PC-3 (cell line): ENCODE measurements at regions not wholly inside any gene's neighbourhood (a gene's known extent, or its start where the extent isn't known, plus 50 kb on each side); places are given as distances from the start of the nearest gene placed in this dataset.

Source experiments
- ATAC-seq: fragments of 200-7000 bp; cut with Tn5 transposase; 2 replicates; pipeline ENCODE4 v1.9.1; 2020; ENCODE audit warnings: mild to moderate bottlenecking, moderate library complexity
- BruUV-seq: library from RNA; stranded (reverse); fragments of 400-500 nt; replicated peaks from 2 replicates; lab custom pipeline; 2021; lab: Mats Ljungman, UMichigan
- CTCF ChIA-PET: fragments of 300-600 bp; sonication (Branson Sonifier 250); formaldehyde crosslinking; loops from one replicate; lab custom pipeline; 2022; ENCODE audit warnings: antibody characterized with exemption; lab: Charles Lee
- POLR2A ChIA-PET: fragments of 300-600 bp; sonication (Branson Sonifier 250); formaldehyde crosslinking; loops from one replicate; lab custom pipeline; 2022; ENCODE audit warnings: antibody characterized with exemption; ENCODE audit not compliant: unreplicated experiment; lab: Charles Lee
- DNase-seq: peaks from one replicate; pipeline ENCODE4 v3.0.0-alpha.2; 2015
- H2AFZ ChIP-seq: fragments of 300-600 bp; sonication (generic); 2 replicates; pipeline ENCODE4 v1.6.0; 2016; ENCODE audit warnings: antibody characterized with exemption, low read length
- H3F3A ChIP-seq: fragments of 300-600 bp; sonication (generic); one replicate; pipeline ENCODE4 v1.6.0; 2017; ENCODE audit warnings: antibody characterized with exemption, low read length, control low read depth, mild to moderate bottlenecking; ENCODE audit not compliant: unreplicated experiment
- H3K27ac ChIP-seq: fragments of 300-600 bp; sonication (generic); 2 replicates; pipeline ENCODE4 v1.5.1; 2016; ENCODE audit warnings: mild to moderate bottlenecking, low read length
- H3K27me3 ChIP-seq: fragments of 300-600 bp; sonication (generic); 2 replicates; pipeline ENCODE4 v1.6.1; 2016; ENCODE audit warnings: low read length, mixed read lengths
- H3K36me3 ChIP-seq: fragments of 300-600 bp; sonication (generic); 2 replicates; pipeline ENCODE4 v1.6.1; 2016; ENCODE audit warnings: low read depth, mixed run types, low read length, mixed read lengths
- H3K4me1 ChIP-seq: fragments of 300-600 bp; sonication (generic); 2 replicates; pipeline ENCODE4 v1.5.1; 2016; ENCODE audit warnings: low read length; ENCODE audit not compliant: insufficient read depth
- H3K4me2 ChIP-seq: fragments of 300-600 bp; sonication (generic); 2 replicates; pipeline ENCODE4 v1.6.0; 2016; ENCODE audit warnings: low read length
- H3K4me3 ChIP-seq: fragments of 300-600 bp; sonication (generic); 2 replicates; pipeline ENCODE4 v1.5.1; 2016; ENCODE audit warnings: mild to moderate bottlenecking, low read length, mixed read lengths
- H3K79me2 ChIP-seq: fragments of 300-600 bp; sonication (generic); 2 replicates; pipeline ENCODE4 v1.6.1; 2017; ENCODE audit warnings: low read length, mixed read lengths
- H3K9ac ChIP-seq: fragments of 300-600 bp; sonication (generic); 2 replicates; pipeline ENCODE4 v1.6.0; 2016; ENCODE audit warnings: mild to moderate bottlenecking, low read length
- H3K9me2 ChIP-seq: fragments of 300-600 bp; sonication (generic); replicated peaks from 2 replicates; pipeline ENCODE4 v1.6.1; 2016; ENCODE audit warnings: mixed run types, low read length, mixed read lengths
- H3K9me3 ChIP-seq: fragments of 300-600 bp; sonication (generic); 2 replicates; pipeline ENCODE4 v1.6.1; 2016; ENCODE audit warnings: low read length, mixed read lengths
- H4K20me1 ChIP-seq: fragments of 300-600 bp; sonication (generic); 2 replicates; pipeline ENCODE4 v1.6.1; 2016; ENCODE audit warnings: low read length, mixed read lengths
- EZH2 ChIP-seq: fragments of 300-600 bp; sonication (generic); IDR thresholded peaks from one replicate; pipeline ENCODE4 v1.6.1; 2017; ENCODE audit warnings: antibody characterized with exemption, mild to moderate bottlenecking, low read length; ENCODE audit not compliant: unreplicated experiment
- EZH2phosphoT487 ChIP-seq: fragments of 300-600 bp; sonication (generic); IDR thresholded peaks from 2 replicates; pipeline ENCODE4 v1.6.1; 2018; ENCODE audit warnings: mild to moderate bottlenecking, antibody characterized with exemption, low read length, borderline replicate concordance
- intact Hi-C: fragments of 100-400 bp; cut with micrococcal nuclease; formaldehyde crosslinking; loops from 2 replicates; pipeline ENCODE4 v1.9.0; 2023
- TF ChIP-seq, protein P1 (sequence below): fragments of 300-600 bp; sonication (generic); conservative IDR thresholded peaks from 2 replicates; pipeline ENCODE4 v1.5.1; 2017; ENCODE audit warnings: antibody characterized with exemption, low read depth, mild to moderate bottlenecking, low read length

DNA sequence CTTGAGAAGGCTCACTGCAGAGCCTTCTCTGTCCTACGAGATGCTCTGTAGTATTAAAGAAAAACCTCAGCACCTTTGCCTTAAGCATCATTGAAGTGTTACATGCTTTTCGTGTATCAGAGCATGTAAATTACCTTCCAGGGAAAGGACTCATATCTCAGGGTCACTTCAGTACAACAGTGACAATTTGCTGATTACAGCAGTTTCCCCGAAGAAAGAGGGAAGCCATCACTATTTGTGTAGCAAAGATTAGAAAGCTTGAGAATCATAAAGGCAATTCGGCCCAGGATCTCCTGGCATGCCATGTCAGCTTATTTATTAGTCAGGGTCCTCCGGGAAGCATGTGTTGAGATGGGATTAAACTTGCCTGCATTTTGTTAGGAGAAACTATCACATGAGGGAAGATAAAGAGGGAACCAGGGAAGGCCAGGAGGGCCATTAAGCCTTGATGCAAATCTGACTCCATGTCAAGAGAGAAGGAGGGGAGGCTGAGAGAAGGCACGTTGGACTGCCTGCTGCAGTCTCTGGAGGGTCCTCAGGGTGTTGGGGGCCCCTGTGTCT, 55.2 kb upstream of the KCNJ6 start:
- Histone ChIP-seq H3F3A (no peaks in the 10 kb centered on the region), H3K36me3 (no peaks in the 10 kb centered on the region), H3K27ac (no peak overlapping the region), H3K9ac (no peak overlapping the region), H3K9me2 (no peaks in the 10 kb centered on the region), H2AFZ (no peak overlapping the region), H3K4me2 (no peak overlapping the region), H3K79me2 (no peaks in the 10 kb centered on the region), H4K20me1 (no peaks in the 10 kb centered on the region), H3K4me1 (peaks cover 9% of the 10 kb centered on the region), H3K9me3 (no peaks in the 10 kb centered on the region), H3K4me3 (no peak overlapping the region), H3K27me3 (peaks cover 16% of the 10 kb centered on the region; the same call in 1 of the 2 replicates)
- BruUV-seq = no TSS peak
- POLR2A ChIA-PET = no interaction called here
- no peak for DNase-seq
- CTCF ChIA-PET = no interaction called here
- intact Hi-C loops = no loop called here
- no peak for ATAC-seq
- TF ChIP-seq, protein P1, sequence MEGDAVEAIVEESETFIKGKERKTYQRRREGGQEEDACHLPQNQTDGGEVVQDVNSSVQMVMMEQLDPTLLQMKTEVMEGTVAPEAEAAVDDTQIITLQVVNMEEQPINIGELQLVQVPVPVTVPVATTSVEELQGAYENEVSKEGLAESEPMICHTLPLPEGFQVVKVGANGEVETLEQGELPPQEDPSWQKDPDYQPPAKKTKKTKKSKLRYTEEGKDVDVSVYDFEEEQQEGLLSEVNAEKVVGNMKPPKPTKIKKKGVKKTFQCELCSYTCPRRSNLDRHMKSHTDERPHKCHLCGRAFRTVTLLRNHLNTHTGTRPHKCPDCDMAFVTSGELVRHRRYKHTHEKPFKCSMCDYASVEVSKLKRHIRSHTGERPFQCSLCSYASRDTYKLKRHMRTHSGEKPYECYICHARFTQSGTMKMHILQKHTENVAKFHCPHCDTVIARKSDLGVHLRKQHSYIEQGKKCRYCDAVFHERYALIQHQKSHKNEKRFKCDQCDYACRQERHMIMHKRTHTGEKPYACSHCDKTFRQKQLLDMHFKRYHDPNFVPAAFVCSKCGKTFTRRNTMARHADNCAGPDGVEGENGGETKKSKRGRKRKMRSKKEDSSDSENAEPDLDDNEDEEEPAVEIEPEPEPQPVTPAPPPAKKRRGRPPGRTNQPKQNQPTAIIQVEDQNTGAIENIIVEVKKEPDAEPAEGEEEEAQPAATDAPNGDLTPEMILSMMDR = no peak
- TF ChIP-seq EZH2 (no peak), EZH2phosphoT487 (no peak)

DNA sequence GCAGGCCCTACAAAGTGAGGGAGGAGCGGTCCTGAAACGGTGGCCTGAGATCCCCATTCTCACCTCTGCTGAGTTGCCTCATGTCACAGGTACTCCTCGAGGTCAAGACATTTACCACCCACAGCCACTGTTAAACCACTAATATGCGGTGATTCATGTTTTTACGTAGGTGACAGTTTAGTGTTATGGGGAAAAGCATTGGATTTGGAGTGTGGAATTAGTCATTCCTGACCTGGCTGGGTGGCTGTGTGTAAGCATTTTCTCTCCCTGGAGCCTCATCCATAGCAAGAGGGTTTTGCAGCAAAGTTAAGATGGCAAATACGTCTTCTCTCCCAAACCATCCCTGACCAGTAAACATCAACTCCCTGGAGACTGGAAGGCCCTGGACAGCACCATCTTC, 57.8 kb upstream of the KCNJ6 start:
- ChIA-PET CTCF (no interaction called here), POLR2A (no interaction called here)
- no peaks in the 10 kb centered on the region for H3K9me2 ChIP-seq
- H3K79me2 ChIP-seq = no peaks in the 10 kb centered on the region
- no peaks in the 10 kb centered on the region for H3K36me3 ChIP-seq
- no peak overlapping the region for H3K4me3 ChIP-seq
- peaks cover 9% of the 10 kb centered on the region for H3K4me1 ChIP-seq
- no TSS peak for BruUV-seq
- peaks cover 19% of the 10 kb centered on the region; the same call in 1 of the 2 replicates for H3K27me3 ChIP-seq
- H3F3A ChIP-seq = no peaks in the 10 kb centered on the region
- intact Hi-C loops = no loop called here
- no peak overlapping the region for H2AFZ ChIP-seq
- H3K9ac ChIP-seq = peak overlapping the region; percentile 32; the same call in 1 of the 2 replicates
- peak overlapping the region; percentile 62 for H3K27ac ChIP-seq
- ATAC-seq (no peak), DNase-seq (peak; percentile 73)
- TF ChIP-seq EZH2phosphoT487 = no peak
- no peak overlapping the region for H3K4me2 ChIP-seq
- no peaks in the 10 kb centered on the region for H3K9me3 ChIP-seq
- no peaks in the 10 kb centered on the region for H4K20me1 ChIP-seq

DNA sequence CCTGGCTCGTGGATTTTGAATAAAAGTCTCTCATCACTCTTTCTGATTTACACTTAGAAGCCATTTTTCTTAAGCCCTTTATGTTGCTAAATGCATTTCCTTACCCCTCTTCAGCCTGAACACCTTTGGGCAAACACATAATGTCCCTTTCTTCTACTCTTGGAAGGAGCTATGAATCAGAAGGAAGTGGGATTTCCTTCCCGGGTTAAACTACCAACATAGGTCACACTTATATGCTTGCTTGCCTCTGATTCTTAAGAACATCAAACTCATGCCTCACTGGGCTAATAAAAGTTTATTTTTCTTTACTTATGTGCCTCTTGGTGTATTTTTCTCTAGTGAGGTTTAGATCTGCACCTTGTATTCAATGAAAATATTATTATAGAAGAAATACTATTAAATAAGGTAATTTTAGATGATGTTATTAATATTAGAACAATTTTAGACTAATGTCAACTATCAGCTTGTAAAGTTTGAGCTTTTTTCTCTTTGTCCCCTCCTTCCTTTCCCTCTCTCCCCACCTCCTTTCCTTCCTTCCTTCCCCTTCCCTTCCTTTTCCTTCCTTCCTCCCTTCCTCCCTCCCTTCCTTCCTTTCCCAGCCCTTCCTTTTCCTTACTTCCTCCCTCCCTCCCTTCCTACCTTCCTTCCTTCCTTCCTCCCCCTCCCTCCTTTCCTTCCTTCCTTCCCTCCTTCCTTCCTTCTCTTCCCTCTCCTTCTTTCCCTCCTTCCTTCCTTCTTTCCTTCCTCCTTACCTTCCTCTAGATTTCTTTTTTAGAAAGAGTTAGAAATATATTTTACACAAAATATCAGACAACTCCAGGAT, 66.5 kb upstream of the KCNJ6 start:
- H3K27me3 ChIP-seq = no peaks in the 10 kb centered on the region
- H3K9ac ChIP-seq = peak overlapping the region; percentile 58
- POLR2A ChIA-PET = no interaction called here
- BruUV-seq = no TSS peak
- H2AFZ ChIP-seq = no peak overlapping the region
- intact Hi-C loops = no loop called here
- H3K79me2 ChIP-seq = no peaks in the 10 kb centered on the region
- no peaks in the 10 kb centered on the region for H3K9me2 ChIP-seq
- DNase-seq (peak; percentile 57), ATAC-seq (no peak)
- no peak overlapping the region for H3K4me3 ChIP-seq
- H3K4me2 ChIP-seq = peak overlapping the region; percentile 21; the same call in 1 of the 2 replicates
- no peaks in the 10 kb centered on the region for H4K20me1 ChIP-seq
- TF ChIP-seq EZH2phosphoT487 = no peak
- TF ChIP-seq, protein P1 = no peak
- TF ChIP-seq EZH2 = no peak
- H3F3A ChIP-seq = no peaks in the 10 kb centered on the region
- peak overlapping the region; percentile 94 for H3K27ac ChIP-seq
- peaks cover 44% of the 10 kb centered on the region for H3K4me1 ChIP-seq
- no peaks in the 10 kb centered on the region for H3K36me3 ChIP-seq
- CTCF ChIA-PET = no interaction called here
- no peaks in the 10 kb centered on the region for H3K9me3 ChIP-seq
